ENCODE measurements at regions not wholly inside any gene's neighbourhood (a gene's known extent, or its start where the extent isn't known, plus 50 kb on each side); places are given as distances from the start of the nearest gene placed in this dataset.
"Not testable (repeated sequence)": the region's sequence is repeated elsewhere in the genome, so short reads cannot be mapped to it uniquely, and the experiment has no call there.

- TF ChIP-seq, protein P1, sequence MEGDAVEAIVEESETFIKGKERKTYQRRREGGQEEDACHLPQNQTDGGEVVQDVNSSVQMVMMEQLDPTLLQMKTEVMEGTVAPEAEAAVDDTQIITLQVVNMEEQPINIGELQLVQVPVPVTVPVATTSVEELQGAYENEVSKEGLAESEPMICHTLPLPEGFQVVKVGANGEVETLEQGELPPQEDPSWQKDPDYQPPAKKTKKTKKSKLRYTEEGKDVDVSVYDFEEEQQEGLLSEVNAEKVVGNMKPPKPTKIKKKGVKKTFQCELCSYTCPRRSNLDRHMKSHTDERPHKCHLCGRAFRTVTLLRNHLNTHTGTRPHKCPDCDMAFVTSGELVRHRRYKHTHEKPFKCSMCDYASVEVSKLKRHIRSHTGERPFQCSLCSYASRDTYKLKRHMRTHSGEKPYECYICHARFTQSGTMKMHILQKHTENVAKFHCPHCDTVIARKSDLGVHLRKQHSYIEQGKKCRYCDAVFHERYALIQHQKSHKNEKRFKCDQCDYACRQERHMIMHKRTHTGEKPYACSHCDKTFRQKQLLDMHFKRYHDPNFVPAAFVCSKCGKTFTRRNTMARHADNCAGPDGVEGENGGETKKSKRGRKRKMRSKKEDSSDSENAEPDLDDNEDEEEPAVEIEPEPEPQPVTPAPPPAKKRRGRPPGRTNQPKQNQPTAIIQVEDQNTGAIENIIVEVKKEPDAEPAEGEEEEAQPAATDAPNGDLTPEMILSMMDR (IDR thresholded peaks at IDR 0.05) = not testable (repeated sequence)
- not testable (repeated sequence) for TF ChIP-seq MAZ (IDR thresholded peaks at IDR 0.05; ENCODE audit: borderline replicate concordance, low read depth, low read length); EP300 (IDR thresholded peaks at IDR 0.05); POLR2A (IDR thresholded peaks at IDR 0.05; ENCODE audit: low read length); TP53 (CRISPR knock-in tag; IDR thresholded peaks at IDR 0.05); REST (IDR thresholded peaks at IDR 0.05); CHD2 (IDR thresholded peaks at IDR 0.05; ENCODE audit: low read length, partially characterized antibody); JUN (IDR thresholded peaks at IDR 0.05); FOSB (CRISPR knock-in tag; IDR thresholded peaks at IDR 0.05)
- TF ChIP-seq, protein P2, sequence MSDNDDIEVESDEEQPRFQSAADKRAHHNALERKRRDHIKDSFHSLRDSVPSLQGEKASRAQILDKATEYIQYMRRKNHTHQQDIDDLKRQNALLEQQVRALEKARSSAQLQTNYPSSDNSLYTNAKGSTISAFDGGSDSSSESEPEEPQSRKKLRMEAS (IDR thresholded peaks at IDR 0.05) = not testable (repeated sequence)
Measured at GRCh38 chr14:19157106-19157709, 190.0 kb downstream of the POTEM start.

All from A549 (cell line).